H1 (cell line): ENCODE measurements at regions not wholly inside any gene's neighbourhood (a gene's known extent, or its start where the extent isn't known, plus 50 kb on each side); places are given as distances from the start of the nearest gene placed in this dataset.
"Not testable (repeated sequence)": the region's sequence is repeated elsewhere in the genome, so short reads cannot be mapped to it uniquely, and the experiment has no call there.

Experiments used
- CTCF ChIA-PET: fragments of 300-600 bp; sonication (Branson Sonifier 250); formaldehyde crosslinking; loops from one replicate; lab custom pipeline; 2021; ENCODE audit not compliant: partially characterized antibody; lab: Charles Lee
- POLR2A ChIA-PET: fragments of 300-600 bp; sonication (Branson Sonifier 250); formaldehyde crosslinking; loops from one replicate; lab custom pipeline; 2021; ENCODE audit warnings: inconsistent platforms; ENCODE audit not compliant: partially characterized antibody; lab: Charles Lee
- DNase-seq, 2 experiments: peaks; one replicate each; pipeline versions ENCODE4 v3.0.0 to v3.0.0-alpha.2; 2010 to 2022; ENCODE audit warnings: low spot score in 2 of 2, low read depth in 1 of 2, mixed read lengths in 1 of 2
- FAIRE-seq: peaks from 2 replicates; lab custom pipeline; 2011; peaks lifted over from hg19 to GRCh38; lab: Jason Lieb, UNC
- H2AFZ ChIP-seq: 2 replicates; pipeline ENCODE4 v1.8.1; 2012; ENCODE audit warnings: low read length, inconsistent platforms
- H2AK5ac ChIP-seq: 2 replicates; pipeline ENCODE4 v1.6.1; 2013; ENCODE audit warnings: low read depth, low read length
- H2BK120ac ChIP-seq: replicated peaks from 2 replicates; pipeline ENCODE3; 2013; ENCODE audit warnings: low read depth, low read length, inconsistent platforms
- H2BK12ac ChIP-seq: 2 replicates; pipeline ENCODE4 v1.6.1; 2013; ENCODE audit warnings: low read depth, low read length
- H2BK15ac ChIP-seq: 2 replicates; pipeline ENCODE4 v1.6.1; 2013; ENCODE audit warnings: low read length
- H2BK20ac ChIP-seq: 2 replicates; pipeline ENCODE4 v1.6.1; 2013; ENCODE audit warnings: low read length
- H2BK5ac ChIP-seq: 2 replicates; pipeline ENCODE4 v1.6.1; 2013; ENCODE audit warnings: low read depth, low read length
- H3K14ac ChIP-seq: 2 replicates; pipeline ENCODE4 v1.6.1; 2013; ENCODE audit warnings: inconsistent platforms; ENCODE audit not compliant: insufficient read length
- H3K18ac ChIP-seq: 2 replicates; pipeline ENCODE4 v1.6.1; 2013; ENCODE audit warnings: low read length; ENCODE audit errors: extremely low read depth
- H3K23ac ChIP-seq: 2 replicates; pipeline ENCODE4 v1.6.1; 2013; ENCODE audit warnings: inconsistent platforms; ENCODE audit not compliant: insufficient read length
- H3K23me2 ChIP-seq: 2 replicates; pipeline ENCODE4 v1.6.1; 2013; ENCODE audit warnings: low read depth, low read length
- H3K27ac ChIP-seq: 2 replicates; pipeline ENCODE4 v1.6.1; 2011; ENCODE audit warnings: low read depth, low read length, inconsistent platforms
- H3K27me3 ChIP-seq, 4 experiments: replicated peaks in 1 of 4; 1 replicate in 1 of 4; 2 replicates in 3 of 4; pipeline versions ENCODE4 v1.6.1 to v1.8.1; 2011 to 2013; ENCODE audit warnings: low read length in 3 of 4, mild to moderate bottlenecking in 3 of 4, inconsistent platforms in 2 of 4, mixed read lengths in 2 of 4, moderate library complexity in 1 of 4; ENCODE audit not compliant: control insufficient read depth in 3 of 4, insufficient read depth in 3 of 4; ENCODE audit errors: extremely low read depth in 1 of 4
- H3K36me3 ChIP-seq, 4 experiments: 2 replicates each; pipeline versions ENCODE4 v1.6.1 to v1.8.1; 2011 to 2013; ENCODE audit warnings: mild to moderate bottlenecking in 4 of 4, low read length in 3 of 4, moderate library complexity in 2 of 4, control low read depth in 1 of 4, inconsistent platforms in 1 of 4; ENCODE audit not compliant: insufficient read depth in 4 of 4, control insufficient read depth in 2 of 4
- H3K4ac ChIP-seq: replicated peaks from 2 replicates; pipeline ENCODE3; 2013; ENCODE audit warnings: low read length, low read depth, mixed read lengths, inconsistent platforms; ENCODE audit not compliant: insufficient read length
- H3K4me1 ChIP-seq, 4 experiments: replicated peaks in 1 of 4; 1 replicate in 1 of 4; 2 replicates in 3 of 4; pipeline versions ENCODE4 v1.6.1 to v1.8.1; 2011 to 2013; ENCODE audit warnings: low read length in 3 of 4, inconsistent platforms in 2 of 4, mixed read lengths in 1 of 4; ENCODE audit not compliant: insufficient read depth in 4 of 4, control insufficient read depth in 3 of 4
- H3K4me2 ChIP-seq, 2 experiments: 2 replicates each; pipeline versions ENCODE4 v1.6.1 to v1.8.1; 2011 to 2013; ENCODE audit warnings: low read depth in 2 of 2, low read length in 2 of 2, control low read depth in 1 of 2, inconsistent platforms in 1 of 2, mild to moderate bottlenecking in 1 of 2; ENCODE audit not compliant: insufficient read depth in 1 of 2
- H3K4me3 ChIP-seq, 4 experiments: fragments of 200-600, 300-600 bp in 1 of 4; sonication (generic), shearing (Covaris generic), sonication (Bioruptor Twin) in 1 of 4; 2 replicates each; pipeline versions ENCODE4 v1.5.1 to v1.8.1; 2011 to 2016; ENCODE audit warnings: low read length in 4 of 4, low read depth in 3 of 4, control low read depth in 2 of 4, inconsistent platforms in 2 of 4, mild to moderate bottlenecking in 2 of 4, mixed read lengths in 1 of 4, moderate library complexity in 1 of 4; ENCODE audit not compliant: insufficient read depth in 2 of 4; ENCODE audit errors: extremely low read depth in 1 of 4
- H3K56ac ChIP-seq: replicated peaks from 2 replicates; pipeline ENCODE3; 2013; ENCODE audit warnings: low read depth, mild to moderate bottlenecking, mixed read lengths, low read length, inconsistent platforms; ENCODE audit not compliant: insufficient read length
- H3K79me1 ChIP-seq: 2 replicates; pipeline ENCODE4 v1.6.1; 2013; ENCODE audit warnings: low read depth, low read length, control low read depth
- H3K79me2 ChIP-seq, 2 experiments: 2 replicates each; pipeline versions ENCODE4 v1.6.1 to v1.8.1; 2012 to 2013; ENCODE audit warnings: low read length in 2 of 2, mild to moderate bottlenecking in 2 of 2, inconsistent platforms in 1 of 2; ENCODE audit not compliant: insufficient read depth in 2 of 2, control insufficient read depth in 1 of 2
- H3K9ac ChIP-seq, 4 experiments: replicated peaks in 1 of 4; 1 replicate in 1 of 4; 2 replicates in 3 of 4; pipeline versions ENCODE4 v1.6.1 to v1.8.1; 2011 to 2013; ENCODE audit warnings: low read depth in 3 of 4, low read length in 3 of 4, control low read depth in 2 of 4, mild to moderate bottlenecking in 2 of 4, moderate library complexity in 2 of 4, inconsistent platforms in 1 of 4; ENCODE audit errors: extremely low read depth in 1 of 4
- H3K9me3 ChIP-seq, 2 experiments: 2 replicates each; pipeline versions ENCODE4 v1.6.1 to v1.8.1; 2012 to 2013; ENCODE audit warnings: mild to moderate bottlenecking in 2 of 2, moderate library complexity in 2 of 2, control low read depth in 1 of 2, inconsistent platforms in 1 of 2, low read depth in 1 of 2, low read length in 1 of 2, mixed read lengths in 1 of 2; ENCODE audit not compliant: insufficient read depth in 2 of 2
- H4K20me1 ChIP-seq, 2 experiments: replicated peaks in 1 of 2; 2 replicates each; pipeline versions ENCODE3 to v1.8.1; 2011 to 2013; ENCODE audit warnings: inconsistent platforms in 2 of 2, low read length in 2 of 2, mild to moderate bottlenecking in 1 of 2; ENCODE audit not compliant: insufficient read depth in 2 of 2, control insufficient read depth in 1 of 2
- H4K5ac ChIP-seq: 2 replicates; pipeline ENCODE4 v1.6.1; 2013; ENCODE audit warnings: low read length, low read depth, mixed read lengths, inconsistent platforms; ENCODE audit not compliant: insufficient read length
- H4K8ac ChIP-seq: 2 replicates; pipeline ENCODE4 v1.8.0; 2013; ENCODE audit warnings: mild to moderate bottlenecking, moderate library complexity, low read length, inconsistent platforms; ENCODE audit not compliant: insufficient read depth; ENCODE audit errors: extremely low read depth
- H4K91ac ChIP-seq: replicated peaks from 2 replicates; pipeline ENCODE3; 2013; ENCODE audit warnings: low read length, mixed read lengths, inconsistent platforms; ENCODE audit not compliant: insufficient read length
- POLR2A ChIP-seq, 2 experiments: IDR thresholded peaks; 1 replicate in 1 of 2; 2 replicates in 1 of 2; pipeline ENCODE4 v1.6.1; 2011; ENCODE audit warnings: low read depth in 2 of 2, low read length in 2 of 2, mild to moderate bottlenecking in 2 of 2; ENCODE audit errors: control extremely low read depth in 1 of 2
- USF2 ChIP-seq: IDR thresholded peaks from 2 replicates; pipeline ENCODE4 v1.6.1; 2011; ENCODE audit warnings: low read length, improper control_type of control experiment
- WGBS, 2 experiments: shearing (Covaris generic) in 1 of 2; methylation state at CpG; one replicate each; pipeline versions ENCODE4 v1.1.6 to v1.1.7; 2013 to 2015; ENCODE audit warnings: low lambda C conversion rate in 2 of 2, mixed read lengths in 2 of 2, inconsistent platforms in 1 of 2, low coverage in 1 of 2, missing lambda C conversion rate in 1 of 2; ENCODE audit not compliant: insufficient replicate concordance in 2 of 2, insufficient coverage in 1 of 2, insufficient read length in 1 of 2; ENCODE audit errors: extremely low coverage in 1 of 2, missing lambda C conversion rate in 1 of 2; 5-methylcytosine and 5-hydroxymethylcytosine counted together

DNA sequence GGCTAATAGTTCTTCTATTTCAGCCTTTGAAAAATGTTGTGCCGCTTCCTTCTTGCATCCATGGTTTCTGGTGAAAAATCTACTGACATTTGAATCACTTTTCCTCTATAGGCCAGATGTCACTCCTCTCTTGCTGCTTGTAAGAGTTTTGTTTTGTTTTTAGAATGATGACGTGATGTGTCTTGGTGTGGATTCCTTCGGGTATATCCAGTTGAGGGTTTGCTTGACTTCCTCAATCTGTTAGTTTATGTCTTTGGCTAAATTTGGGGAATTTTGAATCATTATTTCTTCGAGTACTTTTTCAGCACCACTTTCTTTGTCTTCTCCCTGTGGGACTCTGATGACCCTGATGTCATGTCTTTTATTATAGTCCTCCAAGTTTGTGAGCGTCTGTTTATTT is 175.5 kb downstream of the MYLK4 start (continued):
- TF ChIP-seq POLR2A (IDR thresholded peaks at IDR 0.05; ENCODE audit: control extremely low read depth in 1 of 2, low read depth in 2 of 2, low read length in 2 of 2) (no peak), USF2 (no peak)
- TF ChIP-seq, all 59 proteins: peak for 0

- CTCF ChIA-PET: not testable (repeated sequence)
These were observed 181.3 kb downstream of the MYLK4 start for GRCh38 chr6:2569420-2569819.

More at GRCh38 chr6:2569420-2569819, 181.3 kb downstream of the MYLK4 start:
- H3K4ac ChIP-seq, H3K4me2 ChIP-seq, FAIRE-seq, H4K5ac ChIP-seq, H2AK5ac ChIP-seq, H2BK120ac ChIP-seq, H2BK20ac ChIP-seq, H3K4me1 ChIP-seq, H4K8ac ChIP-seq, H3K23ac ChIP-seq, H2BK5ac ChIP-seq, H3K36me3 ChIP-seq, DNase-seq, H4K20me1 ChIP-seq, H2BK12ac ChIP-seq, POLR2A ChIA-PET, H3K23me2 ChIP-seq, H4K91ac ChIP-seq, H2BK15ac ChIP-seq, H3K18ac ChIP-seq, H2AFZ ChIP-seq, H3K14ac ChIP-seq, H3K79me1 ChIP-seq, H3K9ac ChIP-seq, H3K4me3 ChIP-seq, H3K79me2 ChIP-seq, H3K27ac ChIP-seq, H3K56ac ChIP-seq, H3K27me3 ChIP-seq, H3K9me3 ChIP-seq: not testable (repeated sequence)
- 77% methylated on average over 1 of the region's 1 CpG; no CpG with 5 or more reads in 1 of the 2 experiments for WGBS, 2 experiments
